Natural killer cell (primary cell): ENCODE measurements at regions not wholly inside any gene's neighbourhood (a gene's known extent, or its start where the extent isn't known, plus 50 kb on each side); places are given as distances from the start of the nearest gene placed in this dataset.

Experiments used
- ATAC-seq, 3 donors: fragments of 150-1000 bp in 2 of 3; fragments of 200-7000 bp in 1 of 3; cut with Tn5 transposase; 1 replicate in 1 of 3; 2 replicates in 2 of 3; pipeline ENCODE4 v1.10.0; 2021; ENCODE audit warnings: mild to moderate bottlenecking in 2 of 3, moderate library complexity in 2 of 3
- DNase-seq, 2 donors: peaks; one replicate each; pipeline versions ENCODE4 v3.0.0 to v3.0.0-alpha.2; 2013 to 2021; ENCODE audit warnings: mixed read lengths in 1 of 2
- H3K27ac ChIP-seq: one replicate; pipeline ENCODE4 v1.5.1; 2013; ENCODE audit warnings: mild to moderate bottlenecking, low read length
- H3K27me3 ChIP-seq: one replicate; pipeline ENCODE4 v1.6.1; 2013; ENCODE audit warnings: low read length; ENCODE audit not compliant: control insufficient read depth, insufficient read depth
- H3K36me3 ChIP-seq: one replicate; pipeline ENCODE4 v1.6.1; 2013; ENCODE audit warnings: low read length; ENCODE audit not compliant: control insufficient read depth, insufficient read depth
- H3K4me1 ChIP-seq: one replicate; pipeline ENCODE4 v1.6.1; 2013; ENCODE audit warnings: low read length; ENCODE audit not compliant: control insufficient read depth, insufficient read depth
- H3K4me3 ChIP-seq: one replicate; pipeline ENCODE4 v1.5.1; 2013; ENCODE audit warnings: low read length
- H3K9me3 ChIP-seq: one replicate; pipeline ENCODE4 v1.6.1; 2013; ENCODE audit warnings: low read length; ENCODE audit not compliant: control insufficient read depth, insufficient read depth
- H3K27ac Mint-ChIP-seq, 2 donors: one replicate each; pipeline ENCODE4 v1.8.0; 2022; ENCODE audit warnings: mild to moderate bottlenecking in 2 of 2, mixed read lengths in 2 of 2, moderate library complexity in 1 of 2
- H3K27me3 Mint-ChIP-seq, 2 donors: one replicate each; pipeline ENCODE4 v1.8.0; 2022; ENCODE audit warnings: low read depth in 2 of 2, mixed read lengths in 2 of 2
- H3K36me3 Mint-ChIP-seq: one replicate; pipeline ENCODE4 v1.8.0; 2022; ENCODE audit warnings: mixed read lengths
- H3K4me1 Mint-ChIP-seq, 2 donors: one replicate each; pipeline ENCODE4 v1.8.0; 2022; ENCODE audit warnings: mixed read lengths in 2 of 2
- H3K4me3 Mint-ChIP-seq: one replicate; pipeline ENCODE4 v1.8.0; 2022; ENCODE audit warnings: mild to moderate bottlenecking, moderate library complexity, mixed read lengths
- H3K9me3 Mint-ChIP-seq, 2 donors: one replicate each; pipeline ENCODE4 v1.8.0; 2022; ENCODE audit warnings: mixed read lengths in 2 of 2
- WGBS: methylation state at CpG from one replicate; pipeline ENCODE4 v1.1.7; 2013; ENCODE audit warnings: missing lambda C conversion rate; ENCODE audit not compliant: insufficient coverage; 5-methylcytosine and 5-hydroxymethylcytosine counted together
- intact Hi-C: fragments of 100-400 bp; cut with micrococcal nuclease; formaldehyde crosslinking; loops from one replicate; pipeline ENCODE4 v1.14.2; 2022
- TF ChIP-seq, protein P1 (sequence below): fragments of 200-600 bp; IDR thresholded peaks from one replicate; pipeline ENCODE4 v1.8.0; 2022; ENCODE audit warnings: antibody characterized with exemption

DNA sequence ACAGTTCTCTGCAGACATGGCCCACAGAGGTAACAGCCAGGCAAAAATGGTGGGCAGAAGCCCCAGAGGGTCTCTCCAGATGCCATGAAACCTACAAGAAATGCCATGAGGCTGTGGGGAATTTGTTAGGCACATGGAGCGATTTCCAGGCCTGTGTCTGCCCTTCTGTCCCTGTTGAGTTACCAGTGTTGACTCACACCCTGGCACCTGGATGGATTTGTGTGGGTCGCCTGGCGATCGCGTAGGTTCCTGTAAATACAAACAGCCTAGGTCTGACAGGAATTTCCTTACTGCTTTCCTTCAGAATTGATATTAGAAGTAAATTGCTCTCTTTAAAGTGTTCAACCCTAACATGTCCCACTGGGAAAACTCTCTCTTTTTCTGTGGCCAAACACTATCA, 164.9 kb upstream of the EEPD1 start:
- H3K27me3 Mint-ChIP-seq: no peaks in the 10 kb centered on the region
- 90% methylated on average over 5 of the region's 5 CpGs for WGBS
- no peak for ATAC-seq
- Histone ChIP-seq H3K27ac (no peak overlapping the region), H3K36me3 (no peaks in the 10 kb centered on the region), H3K4me3 (no peak overlapping the region), H3K27me3 (no peaks in the 10 kb centered on the region), H3K9me3 (no peaks in the 10 kb centered on the region), H3K4me1 (no peaks in the 10 kb centered on the region)
- intact Hi-C loops: no loop called here
- DNase-seq: no peak
- no peaks in the 10 kb centered on the region for H3K9me3 Mint-ChIP-seq
- no peaks in the 10 kb centered on the region for H3K36me3 Mint-ChIP-seq
- no peak overlapping the region for H3K27ac Mint-ChIP-seq
- TF ChIP-seq, protein P1, sequence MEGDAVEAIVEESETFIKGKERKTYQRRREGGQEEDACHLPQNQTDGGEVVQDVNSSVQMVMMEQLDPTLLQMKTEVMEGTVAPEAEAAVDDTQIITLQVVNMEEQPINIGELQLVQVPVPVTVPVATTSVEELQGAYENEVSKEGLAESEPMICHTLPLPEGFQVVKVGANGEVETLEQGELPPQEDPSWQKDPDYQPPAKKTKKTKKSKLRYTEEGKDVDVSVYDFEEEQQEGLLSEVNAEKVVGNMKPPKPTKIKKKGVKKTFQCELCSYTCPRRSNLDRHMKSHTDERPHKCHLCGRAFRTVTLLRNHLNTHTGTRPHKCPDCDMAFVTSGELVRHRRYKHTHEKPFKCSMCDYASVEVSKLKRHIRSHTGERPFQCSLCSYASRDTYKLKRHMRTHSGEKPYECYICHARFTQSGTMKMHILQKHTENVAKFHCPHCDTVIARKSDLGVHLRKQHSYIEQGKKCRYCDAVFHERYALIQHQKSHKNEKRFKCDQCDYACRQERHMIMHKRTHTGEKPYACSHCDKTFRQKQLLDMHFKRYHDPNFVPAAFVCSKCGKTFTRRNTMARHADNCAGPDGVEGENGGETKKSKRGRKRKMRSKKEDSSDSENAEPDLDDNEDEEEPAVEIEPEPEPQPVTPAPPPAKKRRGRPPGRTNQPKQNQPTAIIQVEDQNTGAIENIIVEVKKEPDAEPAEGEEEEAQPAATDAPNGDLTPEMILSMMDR: no peak
- no peaks in the 10 kb centered on the region for H3K4me1 Mint-ChIP-seq
- no peak overlapping the region for H3K4me3 Mint-ChIP-seq

DNA sequence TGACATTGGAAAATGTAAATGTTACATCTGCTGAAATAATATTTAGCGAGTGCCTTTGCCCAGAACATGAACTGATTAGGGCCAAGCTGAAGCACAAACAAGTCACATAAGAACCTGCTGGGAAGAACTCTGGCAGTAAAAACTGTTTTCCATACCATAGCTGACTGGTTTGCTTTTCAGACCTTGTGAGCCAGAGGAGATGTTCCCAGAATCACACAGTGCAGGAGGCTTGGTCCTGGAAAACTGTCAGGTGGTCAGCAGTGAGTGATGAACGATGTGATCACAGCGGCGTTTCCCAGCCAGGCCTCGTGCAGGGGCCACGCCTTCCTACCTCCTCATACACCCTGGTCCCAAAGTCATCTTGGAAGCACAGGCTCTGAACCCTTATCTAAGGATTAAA, 164.2 kb upstream of the EEPD1 start:
- ATAC-seq (no peak), DNase-seq (no peak)
- Histone ChIP-seq H3K4me3 (no peak overlapping the region), H3K27ac (no peak overlapping the region), H3K36me3 (no peaks in the 10 kb centered on the region), H3K9me3 (no peaks in the 10 kb centered on the region), H3K27me3 (no peaks in the 10 kb centered on the region), H3K4me1 (no peaks in the 10 kb centered on the region)
- TF ChIP-seq, protein P1: no peak
- Mint-ChIP-seq H3K9me3 (no peaks in the 10 kb centered on the region), H3K36me3 (no peaks in the 10 kb centered on the region), H3K27me3 (no peaks in the 10 kb centered on the region), H3K4me3 (no peak overlapping the region), H3K27ac (no peak overlapping the region), H3K4me1 (no peaks in the 10 kb centered on the region)
- intact Hi-C loops: no loop called here
- 97% methylated on average over 6 of the region's 6 CpGs for WGBS

DNA sequence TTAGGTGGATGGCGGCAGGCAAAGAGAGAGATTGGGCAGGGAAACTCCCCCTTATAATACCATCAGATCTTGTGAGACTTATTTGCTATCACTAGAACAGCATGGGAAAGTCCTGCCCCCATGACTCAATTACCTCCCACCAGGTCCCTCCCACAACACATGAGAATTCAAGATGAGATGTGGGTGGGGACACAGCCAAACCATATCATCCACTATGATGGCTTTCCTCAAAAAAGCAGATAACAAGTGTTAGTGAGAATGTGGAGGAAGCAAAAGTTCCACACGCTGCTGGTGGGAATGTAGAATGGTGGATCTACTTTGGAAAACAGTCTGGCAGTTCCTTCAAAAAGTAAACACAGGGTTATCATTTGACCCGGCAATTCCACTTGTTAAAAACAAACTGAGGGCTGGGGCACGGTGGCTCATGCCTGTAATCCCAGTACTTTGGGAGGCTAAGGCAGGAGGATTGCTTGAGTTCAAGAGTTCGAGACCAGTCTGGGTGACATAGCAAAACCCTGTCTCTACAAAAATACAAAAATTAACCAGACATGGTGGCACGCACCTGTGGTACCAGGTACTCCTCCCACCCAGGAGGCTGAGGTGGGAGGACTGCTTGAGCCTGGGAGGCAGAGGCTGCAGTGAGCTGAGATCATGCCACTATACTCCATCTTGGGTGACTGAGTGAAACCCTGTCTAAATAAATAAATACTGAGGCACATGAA, 161.4 kb upstream of the EEPD1 start:
- H3K9me3 ChIP-seq: no peaks in the 10 kb centered on the region
- TF ChIP-seq, protein P1: no peak
- no peak overlapping the region for H3K4me3 ChIP-seq
- DNase-seq (no peak), ATAC-seq (no peak)
- Mint-ChIP-seq H3K4me1 (no peaks in the 10 kb centered on the region), H3K27me3 (peaks cover 0 to 2% of the 10 kb centered on the region in 2 donors), H3K36me3 (no peaks in the 10 kb centered on the region), H3K9me3 (no peaks in the 10 kb centered on the region), H3K4me3 (no peak overlapping the region), H3K27ac (no peak overlapping the region)
- no peak overlapping the region for H3K27ac ChIP-seq
- no peaks in the 10 kb centered on the region for H3K27me3 ChIP-seq
- intact Hi-C loops: no loop called here
- 85% methylated on average over 5 of the region's 6 CpGs for WGBS
- H3K4me1 ChIP-seq: no peaks in the 10 kb centered on the region
- no peaks in the 10 kb centered on the region for H3K36me3 ChIP-seq

DNA sequence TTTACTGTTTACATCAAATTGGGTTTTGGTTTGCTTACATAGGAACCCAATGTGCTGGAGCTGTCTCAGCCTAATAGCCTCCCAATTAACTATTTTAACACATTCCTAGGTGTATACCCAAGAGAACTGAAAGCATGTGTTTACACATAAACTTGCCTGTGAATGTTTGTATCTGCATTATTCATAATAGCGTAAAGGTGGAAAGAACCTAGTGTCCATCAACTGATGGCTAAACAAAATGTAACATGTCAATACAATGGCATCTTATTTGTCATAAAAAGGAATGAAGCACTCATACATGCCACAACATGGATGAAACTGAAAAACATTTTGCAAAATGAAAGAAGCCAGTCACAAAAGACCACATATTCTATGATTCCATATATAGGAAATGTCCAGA, 160.6 kb upstream of the EEPD1 start:
- no peak overlapping the region for H3K4me3 ChIP-seq
- H3K4me3 Mint-ChIP-seq: no peak overlapping the region

More for the DNA sequence above, 160.6 kb upstream of the EEPD1 start:
- intact Hi-C loops: no loop called here
- Histone ChIP-seq H3K36me3 (no peaks in the 10 kb centered on the region), H3K27me3 (no peaks in the 10 kb centered on the region), H3K9me3 (no peaks in the 10 kb centered on the region), H3K27ac (no peak overlapping the region), H3K4me1 (no peaks in the 10 kb centered on the region)
- Mint-ChIP-seq H3K27ac (no peak overlapping the region), H3K9me3 (no peaks in the 10 kb centered on the region), H3K36me3 (no peaks in the 10 kb centered on the region), H3K27me3 (peaks cover 0 to 2% of the 10 kb centered on the region in 2 donors), H3K4me1 (no peaks in the 10 kb centered on the region)
- DNase-seq: no peak
- ATAC-seq: no peak
- 90% methylated on average over 1 of the region's 1 CpG for WGBS
- TF ChIP-seq, protein P1: no peak
